ENCODE measurements at regions not wholly inside any gene's neighbourhood (a gene's known extent, or its start where the extent isn't known, plus 50 kb on each side); places are given as distances from the start of the nearest gene placed in this dataset.

GRCh38 chr10:36989233-36989632 is 136.2 kb upstream of the ANKRD30A start:
- ATAC-seq = no peak
- H3K36me3 ChIP-seq = no peaks in the 10 kb centered on the region
- DNase-seq = no peak
- no peak overlapping the region for H3K4me3 ChIP-seq
- no peaks in the 10 kb centered on the region for H3K9me3 ChIP-seq
- no peaks in the 10 kb centered on the region for H3K4me1 ChIP-seq
- intact Hi-C loops (cut with DNase I; ENCODE audit: low total_unique reads) (no loop called here), in situ Hi-C loops (cut with MboI; ENCODE audit: low sequenced_read_pairs in 4 of 4) (no loop called here)
- no peak overlapping the region for H3K27ac ChIP-seq
- H3K27me3 ChIP-seq = no peaks in the 10 kb centered on the region
- no peak for TF ChIP-seq CTCF (IDR thresholded peaks at IDR 0.05 in 4 of 5, conservative IDR thresholded peaks at IDR 0.05 in 1 of 5)
- no peak for TF ChIP-seq POLR2A (IDR thresholded peaks at IDR 0.05)

GRCh38 chr10:36946598-36946997 is 178.8 kb upstream of the ANKRD30A start:
- no peak for DNase-seq
- H3K27ac ChIP-seq = no peak overlapping the region
- no peak overlapping the region for H3K4me3 ChIP-seq
- H3K4me1 ChIP-seq = no peaks in the 10 kb centered on the region
- no peaks in the 10 kb centered on the region for H3K36me3 ChIP-seq
- TF ChIP-seq CTCF (IDR thresholded peaks at IDR 0.05 in 4 of 5, conservative IDR thresholded peaks at IDR 0.05 in 1 of 5) = no peak
- no peak for TF ChIP-seq POLR2A (IDR thresholded peaks at IDR 0.05)
- intact Hi-C loops (cut with DNase I; ENCODE audit: low total_unique reads) (no loop called here), in situ Hi-C loops (cut with MboI; ENCODE audit: low sequenced_read_pairs in 4 of 4) (no loop called here)
- ATAC-seq = no peak
- H3K27me3 ChIP-seq = no peaks in the 10 kb centered on the region
- no peaks in the 10 kb centered on the region for H3K9me3 ChIP-seq

GRCh38 chr10:36943544-36943943 is 181.9 kb upstream of the ANKRD30A start:
- H3K4me1 ChIP-seq = no peaks in the 10 kb centered on the region
- no peaks in the 10 kb centered on the region for H3K9me3 ChIP-seq
- in situ Hi-C loops (cut with MboI; ENCODE audit: low sequenced_read_pairs in 4 of 4) = no loop called here
- DNase-seq = no peak
- H3K36me3 ChIP-seq = no peaks in the 10 kb centered on the region
- no peak for TF ChIP-seq CTCF (IDR thresholded peaks at IDR 0.05 in 4 of 5, conservative IDR thresholded peaks at IDR 0.05 in 1 of 5)
- TF ChIP-seq POLR2A (IDR thresholded peaks at IDR 0.05) = no peak
- intact Hi-C loops (cut with DNase I; ENCODE audit: low total_unique reads) = no loop called here
- H3K27me3 ChIP-seq = no peaks in the 10 kb centered on the region
- H3K4me3 ChIP-seq = no peak overlapping the region
- H3K27ac ChIP-seq = no peak overlapping the region
- ATAC-seq = no peak

GRCh38 chr10:36942616-36943015 is 182.8 kb upstream of the ANKRD30A start:
- ATAC-seq (no peak), DNase-seq (no peak)
- no peak overlapping the region for H3K4me3 ChIP-seq
- no peak overlapping the region for H3K27ac ChIP-seq
- H3K9me3 ChIP-seq = no peaks in the 10 kb centered on the region
- no peak for TF ChIP-seq POLR2A (IDR thresholded peaks at IDR 0.05)
- no peak for TF ChIP-seq CTCF (IDR thresholded peaks at IDR 0.05 in 4 of 5, conservative IDR thresholded peaks at IDR 0.05 in 1 of 5)
- intact Hi-C loops (cut with DNase I; ENCODE audit: low total_unique reads) = no loop called here
- no peaks in the 10 kb centered on the region for H3K4me1 ChIP-seq
- in situ Hi-C loops (cut with MboI; ENCODE audit: low sequenced_read_pairs in 4 of 4) = no loop called here
- no peaks in the 10 kb centered on the region for H3K27me3 ChIP-seq
- no peaks in the 10 kb centered on the region for H3K36me3 ChIP-seq

- no peaks in the 10 kb centered on the region for H3K4me1 ChIP-seq
- DNase-seq = no peak
- TF ChIP-seq POLR2A (IDR thresholded peaks at IDR 0.05) (no peak), CTCF (IDR thresholded peaks at IDR 0.05 in 4 of 5, conservative IDR thresholded peaks at IDR 0.05 in 1 of 5) (no peak)
- in situ Hi-C loops (cut with MboI; ENCODE audit: low sequenced_read_pairs in 4 of 4) = no loop called here
- no peaks in the 10 kb centered on the region for H3K9me3 ChIP-seq
- H3K27ac ChIP-seq = no peak overlapping the region
- H3K27me3 ChIP-seq = no peaks in the 10 kb centered on the region
- H3K36me3 ChIP-seq = no peaks in the 10 kb centered on the region
- intact Hi-C loops (cut with DNase I; ENCODE audit: low total_unique reads) = no loop called here
- H3K4me3 ChIP-seq = no peak overlapping the region
- no peak for ATAC-seq
Measured at GRCh38 chr10:36903040-36903439, 222.4 kb upstream of the ANKRD30A start.

Data from gastrocnemius medialis (tissue), 4 donors.